Epithelial cell of proximal tubule (primary cell): ENCODE measurements at regions not wholly inside any gene's neighbourhood (a gene's known extent, or its start where the extent isn't known, plus 50 kb on each side); places are given as distances from the start of the nearest gene placed in this dataset.

Experiments used
- DNase-seq: peaks from one replicate; pipeline ENCODE4 v3.0.0-alpha.2; 2011; ENCODE audit warnings: low read depth
- H3K4me3 ChIP-seq: 2 replicates; pipeline ENCODE4 v1.5.1; 2011; ENCODE audit warnings: low read depth, mild to moderate bottlenecking, low read length
- TF ChIP-seq, protein P1 (sequence below): conservative IDR thresholded peaks from 2 replicates; pipeline ENCODE4 v1.5.1; 2012; ENCODE audit warnings: low read depth, mild to moderate bottlenecking, low read length

DNA sequence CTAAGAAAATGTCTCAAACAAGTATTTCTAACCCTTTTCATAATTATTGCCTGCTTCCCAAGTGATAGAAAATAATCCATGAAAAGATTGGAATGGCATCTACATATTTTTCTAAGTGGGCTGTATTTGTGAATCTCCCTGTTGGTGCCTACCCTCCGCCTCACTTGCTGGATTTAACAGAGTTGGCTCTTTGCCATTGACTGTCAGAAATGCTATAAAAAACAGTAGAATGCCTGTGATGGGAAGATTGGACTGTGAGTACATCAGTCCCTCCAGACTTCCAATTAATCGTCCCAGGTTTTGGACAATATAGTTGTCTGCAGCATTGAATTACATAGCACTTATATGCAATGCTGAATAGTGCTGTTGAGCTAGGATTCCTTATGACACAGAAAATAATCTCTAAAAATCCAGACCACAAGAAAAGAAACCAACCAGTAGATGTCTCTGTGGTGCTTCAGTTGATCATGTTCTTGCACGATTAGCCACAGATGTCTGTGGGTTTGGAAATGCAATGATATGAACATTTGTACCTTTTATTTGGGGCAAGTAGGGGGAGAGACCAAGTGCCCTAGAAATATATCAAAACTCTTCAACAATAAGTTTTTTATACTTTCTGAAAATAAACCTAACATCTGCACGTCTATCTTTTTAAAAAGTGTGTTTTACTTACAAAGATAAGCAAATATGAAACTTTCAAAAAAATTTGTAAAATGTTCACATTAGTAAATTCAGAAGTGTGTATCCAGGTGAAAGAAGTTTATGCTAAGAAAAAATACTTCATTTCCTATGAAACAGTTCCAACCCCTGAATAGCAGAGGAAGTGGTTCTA lies 88.5 kb downstream of the DYNAP start:
- TF ChIP-seq, protein P1, sequence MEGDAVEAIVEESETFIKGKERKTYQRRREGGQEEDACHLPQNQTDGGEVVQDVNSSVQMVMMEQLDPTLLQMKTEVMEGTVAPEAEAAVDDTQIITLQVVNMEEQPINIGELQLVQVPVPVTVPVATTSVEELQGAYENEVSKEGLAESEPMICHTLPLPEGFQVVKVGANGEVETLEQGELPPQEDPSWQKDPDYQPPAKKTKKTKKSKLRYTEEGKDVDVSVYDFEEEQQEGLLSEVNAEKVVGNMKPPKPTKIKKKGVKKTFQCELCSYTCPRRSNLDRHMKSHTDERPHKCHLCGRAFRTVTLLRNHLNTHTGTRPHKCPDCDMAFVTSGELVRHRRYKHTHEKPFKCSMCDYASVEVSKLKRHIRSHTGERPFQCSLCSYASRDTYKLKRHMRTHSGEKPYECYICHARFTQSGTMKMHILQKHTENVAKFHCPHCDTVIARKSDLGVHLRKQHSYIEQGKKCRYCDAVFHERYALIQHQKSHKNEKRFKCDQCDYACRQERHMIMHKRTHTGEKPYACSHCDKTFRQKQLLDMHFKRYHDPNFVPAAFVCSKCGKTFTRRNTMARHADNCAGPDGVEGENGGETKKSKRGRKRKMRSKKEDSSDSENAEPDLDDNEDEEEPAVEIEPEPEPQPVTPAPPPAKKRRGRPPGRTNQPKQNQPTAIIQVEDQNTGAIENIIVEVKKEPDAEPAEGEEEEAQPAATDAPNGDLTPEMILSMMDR, result peak; percentile 73
- no peak overlapping the region for H3K4me3 ChIP-seq
- no peak for DNase-seq

DNA sequence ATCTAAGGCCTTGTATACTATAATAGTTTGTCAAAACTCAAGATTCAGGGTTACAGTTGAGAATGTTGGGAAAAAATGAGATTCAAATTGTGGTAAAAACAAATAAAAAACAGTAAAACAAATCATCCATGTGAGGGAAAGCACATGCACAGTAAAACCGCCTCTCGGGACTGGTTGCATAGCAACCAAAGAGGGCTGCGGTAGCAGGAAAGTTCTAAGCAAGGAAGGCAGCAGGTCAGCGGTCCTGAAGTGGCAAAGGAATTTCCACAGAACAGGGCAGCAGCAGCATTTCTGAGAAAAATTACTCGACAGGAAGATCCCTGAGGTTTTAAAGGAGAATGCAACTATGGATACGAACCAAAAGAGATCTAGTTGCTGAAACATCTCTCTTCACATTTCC lies 93.7 kb downstream of the DYNAP start:
- H3K4me3 ChIP-seq, result no peak overlapping the region
- no peak for DNase-seq
- TF ChIP-seq, protein P1, result no peak

DNA sequence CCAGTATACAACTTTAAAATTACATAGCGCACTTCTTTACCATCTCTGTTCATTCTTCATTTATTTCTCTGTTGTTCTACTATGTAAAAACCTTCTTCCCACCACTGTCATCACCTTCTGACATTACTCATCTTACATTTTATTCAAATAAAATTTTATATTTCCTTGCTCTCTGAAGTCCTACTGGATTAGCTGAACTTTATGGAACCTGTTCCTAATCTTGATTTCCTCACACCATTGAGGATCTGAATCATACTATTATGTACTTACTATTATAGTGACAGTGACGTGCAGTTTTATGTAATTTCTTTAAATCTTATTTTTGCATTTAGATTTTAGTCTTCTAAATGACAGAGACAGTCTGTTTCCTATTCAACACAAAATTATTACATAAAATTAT lies 98.3 kb downstream of the DYNAP start:
- DNase-seq, result no peak
- no peak overlapping the region for H3K4me3 ChIP-seq
- TF ChIP-seq, protein P1, result no peak

DNA sequence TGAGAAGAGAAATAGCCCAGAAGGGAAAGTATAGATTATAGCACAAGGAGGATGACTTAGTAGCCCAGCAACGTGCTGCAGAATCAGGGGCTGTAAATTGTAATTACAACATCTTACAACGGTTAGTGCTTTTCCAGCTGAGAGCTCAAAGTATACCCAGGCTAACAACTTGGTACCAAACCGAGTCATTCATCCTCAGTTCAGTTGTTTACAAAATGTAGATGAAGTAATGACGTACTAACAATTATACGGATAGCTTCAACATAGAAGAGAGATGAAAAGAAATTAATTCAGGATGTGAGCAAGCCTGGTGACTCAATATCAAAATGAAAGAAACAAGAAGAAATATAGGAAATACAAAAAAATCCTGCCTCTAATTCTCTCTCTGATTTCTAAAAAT lies 99.2 kb downstream of the DYNAP start:
- no peak for DNase-seq
- TF ChIP-seq, protein P1, result no peak
- no peak overlapping the region for H3K4me3 ChIP-seq

DNA sequence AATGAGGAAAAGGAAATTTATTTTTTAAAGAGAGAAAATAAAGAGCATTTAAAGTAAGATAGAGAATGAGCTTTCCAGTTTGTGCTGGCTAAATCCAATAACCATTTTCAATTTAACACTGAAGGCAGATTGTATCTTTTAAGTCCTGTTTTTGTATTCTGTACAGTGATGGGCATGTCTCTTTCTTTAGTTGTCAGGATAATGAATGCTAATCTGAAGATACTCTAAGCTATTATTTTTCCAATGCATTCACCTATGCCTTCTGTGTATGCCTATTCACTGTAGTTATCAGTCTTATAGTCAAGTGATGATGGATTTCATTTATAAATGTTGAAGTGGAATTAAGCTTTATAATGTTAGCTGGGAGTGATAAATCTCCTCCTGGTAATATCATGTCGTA lies 101.4 kb downstream of the DYNAP start:
- TF ChIP-seq, protein P1, result no peak
- DNase-seq, result no peak
- H3K4me3 ChIP-seq, result no peak overlapping the region

DNA sequence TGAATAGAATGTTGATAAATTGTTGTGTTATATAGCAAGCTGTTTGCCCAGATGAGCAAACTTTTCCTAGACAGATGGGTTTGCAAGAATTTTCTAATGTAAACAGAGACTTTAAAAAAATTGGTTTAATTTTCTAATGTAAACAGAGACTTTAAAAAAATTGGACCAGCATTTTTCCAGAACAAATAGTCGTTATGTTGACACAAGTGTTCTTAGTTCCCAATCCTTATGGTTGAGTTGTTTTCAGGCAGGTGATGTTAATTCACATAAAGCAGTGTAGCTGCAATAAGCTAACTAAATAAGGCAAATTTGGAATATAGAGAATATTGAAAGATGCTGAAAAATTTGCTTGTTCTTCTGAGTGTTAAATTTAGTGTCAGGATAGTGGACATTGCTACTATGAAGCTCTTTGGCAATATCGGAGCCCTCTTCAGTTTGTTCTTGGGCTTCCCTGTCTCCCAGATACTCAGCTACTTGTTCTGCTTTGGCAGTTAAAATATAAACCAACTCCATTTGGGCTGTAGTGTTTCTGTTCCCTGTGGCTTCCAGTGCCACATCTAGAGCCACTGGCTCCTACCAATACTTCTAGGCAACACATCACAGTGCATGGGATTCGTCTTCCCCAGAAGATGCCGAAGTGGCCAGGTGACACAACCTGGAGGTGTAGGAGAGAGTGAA lies 105.7 kb downstream of the DYNAP start:
- DNase-seq, result no peak
- no peak overlapping the region for H3K4me3 ChIP-seq
- TF ChIP-seq, protein P1, result no peak
